GM06990 (cell line): ENCODE measurements at regions not wholly inside any gene's neighbourhood (a gene's known extent, or its start where the extent isn't known, plus 50 kb on each side); places are given as distances from the start of the nearest gene placed in this dataset.
A peak's percentile ranks its signal among the peaks of the same experiment; 100 is the strongest.

Source experiments
- DNase-seq: peaks from one replicate; pipeline ENCODE4 v3.0.0-alpha.2; 2011; ENCODE audit not compliant: insufficient read length; ENCODE audit errors: extremely low read depth
- H3K27me3 ChIP-seq: replicated peaks from 2 replicates; pipeline ENCODE4 v1.6.0; 2011; ENCODE audit warnings: low read length; ENCODE audit not compliant: control insufficient read depth, insufficient read depth
- H3K36me3 ChIP-seq: 2 replicates; pipeline ENCODE4 v1.5.1; 2011; ENCODE audit warnings: low read length; ENCODE audit not compliant: control insufficient read depth, insufficient read depth
- H3K4me3 ChIP-seq: replicated peaks from 2 replicates; pipeline ENCODE4 v1.5.1; 2011; ENCODE audit warnings: low read depth, mild to moderate bottlenecking, control low read depth, low read length
- TF ChIP-seq, protein P1 (sequence below): IDR thresholded peaks from 2 replicates; pipeline ENCODE4 v1.5.1; 2011; ENCODE audit warnings: low read length, control low read depth, mild to moderate bottlenecking, inconsistent platforms; ENCODE audit not compliant: insufficient read depth, poor library complexity, severe bottlenecking

DNA sequence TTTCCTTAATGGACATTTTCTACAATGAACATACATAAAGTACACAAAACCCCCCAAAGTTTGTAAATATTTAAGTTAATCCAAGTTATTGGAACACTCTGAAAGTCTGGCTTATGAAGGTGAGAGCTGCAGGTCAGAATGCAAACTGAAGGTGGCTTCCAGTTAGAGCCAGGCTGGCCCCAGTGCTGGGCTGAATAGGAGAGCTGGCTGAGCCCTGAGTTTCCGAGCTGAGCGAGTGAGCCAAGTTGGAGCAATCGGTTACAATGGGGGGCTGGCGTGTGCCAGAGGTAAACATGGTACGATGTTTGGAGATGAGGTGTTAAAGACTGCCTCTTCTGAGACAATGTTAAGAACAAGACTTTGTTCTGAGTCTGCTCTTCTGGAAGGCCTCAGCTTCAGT lies 230.8 kb upstream of the MCTP2 start:
- H3K36me3 ChIP-seq = no peaks in the 10 kb centered on the region
- TF ChIP-seq, protein P1, sequence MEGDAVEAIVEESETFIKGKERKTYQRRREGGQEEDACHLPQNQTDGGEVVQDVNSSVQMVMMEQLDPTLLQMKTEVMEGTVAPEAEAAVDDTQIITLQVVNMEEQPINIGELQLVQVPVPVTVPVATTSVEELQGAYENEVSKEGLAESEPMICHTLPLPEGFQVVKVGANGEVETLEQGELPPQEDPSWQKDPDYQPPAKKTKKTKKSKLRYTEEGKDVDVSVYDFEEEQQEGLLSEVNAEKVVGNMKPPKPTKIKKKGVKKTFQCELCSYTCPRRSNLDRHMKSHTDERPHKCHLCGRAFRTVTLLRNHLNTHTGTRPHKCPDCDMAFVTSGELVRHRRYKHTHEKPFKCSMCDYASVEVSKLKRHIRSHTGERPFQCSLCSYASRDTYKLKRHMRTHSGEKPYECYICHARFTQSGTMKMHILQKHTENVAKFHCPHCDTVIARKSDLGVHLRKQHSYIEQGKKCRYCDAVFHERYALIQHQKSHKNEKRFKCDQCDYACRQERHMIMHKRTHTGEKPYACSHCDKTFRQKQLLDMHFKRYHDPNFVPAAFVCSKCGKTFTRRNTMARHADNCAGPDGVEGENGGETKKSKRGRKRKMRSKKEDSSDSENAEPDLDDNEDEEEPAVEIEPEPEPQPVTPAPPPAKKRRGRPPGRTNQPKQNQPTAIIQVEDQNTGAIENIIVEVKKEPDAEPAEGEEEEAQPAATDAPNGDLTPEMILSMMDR = no peak
- no peak for DNase-seq
- H3K27me3 ChIP-seq = no peaks in the 10 kb centered on the region
- H3K4me3 ChIP-seq = no peak overlapping the region

- DNase-seq = no peak
- Histone ChIP-seq H3K27me3 (no peaks in the 10 kb centered on the region), H3K36me3 (no peaks in the 10 kb centered on the region), H3K4me3 (no peak overlapping the region)
- TF ChIP-seq, protein P1 = peak; percentile 74
These were observed 234.2 kb upstream of the MCTP2 start for GRCh38 chr15:93997071-93997658.

GRCh38 chr15:93989440-93989998 lies 241.8 kb upstream of the MCTP2 start:
- DNase-seq = no peak
- Histone ChIP-seq H3K4me3 (no peak overlapping the region), H3K36me3 (no peaks in the 10 kb centered on the region), H3K27me3 (no peaks in the 10 kb centered on the region)
- TF ChIP-seq, protein P1 = no peak

DNA sequence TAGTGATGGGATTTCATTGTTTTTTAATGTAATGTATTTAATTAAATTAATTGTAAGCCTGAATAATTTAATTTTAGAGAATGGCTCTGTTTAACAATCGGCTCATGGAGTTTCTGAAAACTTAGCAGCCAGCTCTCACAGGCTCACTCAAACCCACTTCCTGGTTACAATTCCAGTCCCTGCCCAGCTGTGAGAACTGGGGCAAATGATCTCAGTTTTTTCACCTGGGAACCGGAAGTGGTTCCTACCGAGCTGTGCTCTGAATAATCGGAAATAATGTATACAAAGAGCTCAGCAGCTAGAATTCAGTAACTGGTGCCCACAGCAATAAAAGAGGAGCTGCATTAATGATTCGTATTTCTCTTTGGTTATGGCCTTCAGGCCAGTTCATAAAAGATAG lies 244.3 kb upstream of the MCTP2 start:
- TF ChIP-seq, protein P1 = no peak
- no peaks in the 10 kb centered on the region for H3K36me3 ChIP-seq
- no peaks in the 10 kb centered on the region for H3K27me3 ChIP-seq
- H3K4me3 ChIP-seq = no peak overlapping the region
- DNase-seq = no peak

GRCh38 chr15:93986400-93986984 lies 244.9 kb upstream of the MCTP2 start:
- no peak overlapping the region for H3K4me3 ChIP-seq
- H3K27me3 ChIP-seq = no peaks in the 10 kb centered on the region
- DNase-seq = no peak
- TF ChIP-seq, protein P1 = no peak
- no peaks in the 10 kb centered on the region for H3K36me3 ChIP-seq
